ENCODE measurements at regions not wholly inside any gene's neighbourhood (a gene's known extent, or its start where the extent isn't known, plus 50 kb on each side); places are given as distances from the start of the nearest gene placed in this dataset.

GRCh38 chr7:19060761-19061259 lies 56.6 kb downstream of the TWIST1 start (continued):
- no peak for TF ChIP-seq CHD7 (IDR thresholded peaks at IDR 0.05; ENCODE audit: insufficient replicate concordance, low read length)
- no peak for TF ChIP-seq RFX5 (IDR thresholded peaks at IDR 0.05; ENCODE audit: borderline replicate concordance, low read depth, low read length)
- no peak for TF ChIP-seq SAP30 (IDR thresholded peaks at IDR 0.05; ENCODE audit: insufficient read depth, insufficient replicate concordance, low read length)
- no peak for TF ChIP-seq TAF7 (optimal IDR thresholded peaks at IDR 0.05; ENCODE audit: borderline replicate concordance, low read depth, low read length)
- TF ChIP-seq BACH1 (IDR thresholded peaks at IDR 0.05; ENCODE audit: low read length), result no peak
- TF ChIP-seq FOSL1 (IDR thresholded peaks at IDR 0.05; ENCODE audit: insufficient read depth, low read depth, low read length), result no peak
- TF ChIP-seq NANOG (IDR thresholded peaks at IDR 0.05; ENCODE audit: insufficient read depth, low read depth, low read length, poor library complexity, severe bottlenecking), result no peak
- no peak for TF ChIP-seq SP2 (IDR thresholded peaks at IDR 0.05; ENCODE audit: low read length)
- TF ChIP-seq POLR2AphosphoS5 (IDR thresholded peaks at IDR 0.05; ENCODE audit: low read depth, low read length), result no peak
- TF ChIP-seq RAD21 (IDR thresholded peaks at IDR 0.05 in 1 of 2, conservative IDR thresholded peaks at IDR 0.05 in 1 of 2; ENCODE audit: low read depth in 2 of 2, low read length in 2 of 2), result no peak
- TF ChIP-seq HDAC6 (IDR thresholded peaks at IDR 0.05; ENCODE audit: low read depth, low read length), result no peak

Measured in H1 (cell line).